ENCODE measurements at regions not wholly inside any gene's neighbourhood (a gene's known extent, or its start where the extent isn't known, plus 50 kb on each side); places are given as distances from the start of the nearest gene placed in this dataset.

GRCh38 chr5:163033656-163034055 lies 403.7 kb upstream of the CCNG1 start:
- CTCF ChIA-PET: no interaction called here
- Histone ChIP-seq H3K4me3 (ENCODE audit: low read depth in 2 of 2, low read length in 2 of 2) (no peak overlapping the region), H3K9me3 (ENCODE audit: control insufficient read depth, insufficient read depth, low read depth, low read length) (no peaks in the 10 kb centered on the region; the same call in 1 of the 2 replicates), H3K4me1 (ENCODE audit: control insufficient read depth, insufficient read depth, low read length) (no peaks in the 10 kb centered on the region), H3K27me3 (ENCODE audit: control insufficient read depth, insufficient read depth, low read length) (no peaks in the 10 kb centered on the region), H3K36me3 (ENCODE audit: control insufficient read depth, insufficient read depth, low read length) (no peaks in the 10 kb centered on the region), H3K27ac (ENCODE audit: low read length) (no peak overlapping the region)
- intact Hi-C loops (cut with micrococcal nuclease; ENCODE audit: unreplicated experiment): no loop called here
- POLR2A ChIA-PET: no interaction called here
- DNase-seq (ENCODE audit: low read depth, low spot score) (no peak), ATAC-seq (no peak)
- in situ Hi-C loops (cut with HindIII; ENCODE audit: low pct_unique_long_range_greater_than_20kb, low sequenced_read_pairs): no loop called here
- TF ChIP-seq TCF7L2 (IDR thresholded peaks at IDR 0.05; ENCODE audit: low read depth, low read length) (no peak), POLR2AphosphoS5 (IDR thresholded peaks at IDR 0.05; ENCODE audit: low read depth, low read length) (no peak), REST (IDR thresholded peaks at IDR 0.05; ENCODE audit: insufficient read depth in 1 of 2, low read depth in 2 of 2, low read length in 1 of 2) (no peak), CTCF (IDR thresholded peaks at IDR 0.05) (no peak), SIN3A (IDR thresholded peaks at IDR 0.05; ENCODE audit: borderline replicate concordance, insufficient read depth, low read depth, low read length) (no peak)
- no TSS peak for BruUV-seq (replicated peaks)

- in situ Hi-C loops (cut with HindIII; ENCODE audit: low pct_unique_long_range_greater_than_20kb, low sequenced_read_pairs) (no loop called here), intact Hi-C loops (cut with micrococcal nuclease; ENCODE audit: unreplicated experiment) (no loop called here)
- TF ChIP-seq TCF7L2 (IDR thresholded peaks at IDR 0.05; ENCODE audit: low read depth, low read length) (no peak), POLR2AphosphoS5 (IDR thresholded peaks at IDR 0.05; ENCODE audit: low read depth, low read length) (no peak), CTCF (IDR thresholded peaks at IDR 0.05) (no peak)
- ChIA-PET CTCF (no interaction called here), POLR2A (no interaction called here)
- ATAC-seq (no peak), DNase-seq (ENCODE audit: low read depth, low spot score) (no peak)
- Histone ChIP-seq H3K9me3 (ENCODE audit: control insufficient read depth, insufficient read depth, low read depth, low read length) (no peaks in the 10 kb centered on the region), H3K27ac (ENCODE audit: low read length) (no peak overlapping the region), H3K36me3 (ENCODE audit: control insufficient read depth, insufficient read depth, low read length) (no peaks in the 10 kb centered on the region), H3K4me1 (ENCODE audit: control insufficient read depth, insufficient read depth, low read length) (no peaks in the 10 kb centered on the region), H3K27me3 (ENCODE audit: control insufficient read depth, insufficient read depth, low read length) (no peaks in the 10 kb centered on the region), H3K4me3 (ENCODE audit: low read depth in 2 of 2, low read length in 2 of 2) (no peak overlapping the region)
- no TSS peak for BruUV-seq (replicated peaks)
Measured at GRCh38 chr5:163041254-163041653, 396.1 kb upstream of the CCNG1 start.

GRCh38 chr5:163079618-163080017 lies 357.8 kb upstream of the CCNG1 start:
- CTCF ChIA-PET: no interaction called here
- no peak for TF ChIP-seq TCF7L2 (IDR thresholded peaks at IDR 0.05; ENCODE audit: low read depth, low read length)
- TF ChIP-seq CTCF (IDR thresholded peaks at IDR 0.05): peak; percentile 41; the same call in 1 of the 2 replicates
- H3K9me3 ChIP-seq (ENCODE audit: control insufficient read depth, insufficient read depth, low read depth, low read length): no peaks in the 10 kb centered on the region
- POLR2A ChIA-PET: no interaction called here
- H3K27ac ChIP-seq (ENCODE audit: low read length): no peak overlapping the region
- no peak for DNase-seq (ENCODE audit: low read depth, low spot score)
- in situ Hi-C loops (cut with HindIII; ENCODE audit: low pct_unique_long_range_greater_than_20kb, low sequenced_read_pairs): no loop called here
- no peaks in the 10 kb centered on the region for H3K4me1 ChIP-seq (ENCODE audit: control insufficient read depth, insufficient read depth, low read length)
- intact Hi-C loops (cut with micrococcal nuclease; ENCODE audit: unreplicated experiment): no loop called here
- no TSS peak for BruUV-seq (replicated peaks)
- ATAC-seq: no peak
- no peaks in the 10 kb centered on the region for H3K36me3 ChIP-seq (ENCODE audit: control insufficient read depth, insufficient read depth, low read length)
- no peaks in the 10 kb centered on the region for H3K27me3 ChIP-seq (ENCODE audit: control insufficient read depth, insufficient read depth, low read length)
- H3K4me3 ChIP-seq (ENCODE audit: low read depth in 2 of 2, low read length in 2 of 2): no peak overlapping the region

Data from Panc1 (cell line).